Effector memory CD8-positive, alpha-beta T cell (primary cell): ENCODE measurements at regions not wholly inside any gene's neighbourhood (a gene's known extent, or its start where the extent isn't known, plus 50 kb on each side); places are given as distances from the start of the nearest gene placed in this dataset.

Experiments used
- ATAC-seq: fragments of 150-1000 bp; cut with Tn5 transposase; replicated peaks from 2 replicates; pipeline ENCODE4 v1.10.0; 2021; ENCODE audit warnings: mild to moderate bottlenecking, moderate library complexity
- DNase-seq, 3 experiments: peaks; one replicate each; pipeline ENCODE4 v3.0.0; 2021
- H3K27ac Mint-ChIP-seq, 2 donors: one replicate each; pipeline ENCODE4 v1.8.0; 2022; ENCODE audit warnings: mild to moderate bottlenecking in 2 of 2, mixed read lengths in 2 of 2, moderate library complexity in 2 of 2
- H3K27me3 Mint-ChIP-seq, 2 donors: one replicate each; pipeline ENCODE4 v1.8.0; 2022; ENCODE audit warnings: mixed read lengths in 2 of 2
- H3K36me3 Mint-ChIP-seq: one replicate; pipeline ENCODE4 v1.8.0; 2022; ENCODE audit warnings: mild to moderate bottlenecking, moderate library complexity, mixed read lengths; ENCODE audit not compliant: insufficient read depth
- H3K4me1 Mint-ChIP-seq, 2 donors: one replicate each; pipeline ENCODE4 v1.8.0; 2022; ENCODE audit warnings: low read depth in 2 of 2, mixed read lengths in 2 of 2
- H3K4me3 Mint-ChIP-seq, 2 donors: one replicate each; pipeline ENCODE4 v1.8.0; 2022; ENCODE audit warnings: mild to moderate bottlenecking in 2 of 2, mixed read lengths in 2 of 2, moderate library complexity in 2 of 2
- H3K9me3 Mint-ChIP-seq, 2 donors: one replicate each; pipeline ENCODE4 v1.8.0; 2022; ENCODE audit warnings: mixed read lengths in 2 of 2

DNA sequence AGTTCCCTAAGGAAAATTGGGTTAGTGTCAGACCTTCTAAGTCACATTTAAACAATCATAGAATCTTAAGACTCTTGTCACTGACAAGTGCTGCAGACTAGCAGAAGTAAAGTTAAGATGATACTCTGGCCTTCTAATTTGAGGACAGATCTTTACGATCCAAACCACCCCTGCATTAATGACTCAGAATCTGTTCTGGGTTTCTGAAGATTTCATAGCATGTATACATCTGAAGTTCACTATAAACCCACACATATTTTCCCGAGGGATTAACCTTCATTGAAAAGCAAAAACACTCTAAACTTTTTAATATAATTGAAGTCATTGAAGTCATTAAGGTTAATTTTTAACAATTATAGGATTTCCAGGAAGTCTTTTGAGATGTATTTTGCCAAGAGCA lies 674.3 kb downstream of the IQCM start:
- H3K27me3 Mint-ChIP-seq, result no peaks in the 10 kb centered on the region
- no peak overlapping the region for H3K27ac Mint-ChIP-seq
- no peak overlapping the region for H3K4me3 Mint-ChIP-seq
- DNase-seq, result no peak
- H3K9me3 Mint-ChIP-seq, result peaks cover 8 to 15% of the 10 kb centered on the region in 2 donors
- H3K36me3 Mint-ChIP-seq, result no peaks in the 10 kb centered on the region
- no peak for ATAC-seq
- H3K4me1 Mint-ChIP-seq, result no peaks in the 10 kb centered on the region

DNA sequence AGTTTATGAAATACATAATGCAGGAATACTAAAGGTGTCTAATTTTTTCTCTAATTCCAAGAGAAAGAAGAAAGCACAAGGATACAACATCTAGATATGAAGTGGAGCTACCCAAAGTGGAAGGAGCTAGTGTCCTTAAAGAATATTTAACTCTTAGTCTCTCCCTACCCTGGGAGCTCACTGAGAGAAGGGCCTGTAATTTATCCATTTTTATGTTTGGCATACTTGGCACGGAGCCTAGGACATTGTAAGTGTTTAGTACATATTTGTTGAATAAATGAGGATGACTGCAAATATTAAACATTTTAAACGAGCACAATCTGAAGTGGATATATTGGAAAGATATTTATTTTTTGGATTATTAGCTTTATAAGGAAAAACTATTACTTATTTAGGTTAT lies 674.8 kb downstream of the IQCM start:
- Mint-ChIP-seq H3K9me3 (peaks cover 8 to 15% of the 10 kb centered on the region in 2 donors), H3K27me3 (no peaks in the 10 kb centered on the region), H3K4me3 (no peak overlapping the region), H3K36me3 (no peaks in the 10 kb centered on the region), H3K27ac (no peak overlapping the region), H3K4me1 (no peaks in the 10 kb centered on the region)
- DNase-seq (no peak), ATAC-seq (no peak)

DNA sequence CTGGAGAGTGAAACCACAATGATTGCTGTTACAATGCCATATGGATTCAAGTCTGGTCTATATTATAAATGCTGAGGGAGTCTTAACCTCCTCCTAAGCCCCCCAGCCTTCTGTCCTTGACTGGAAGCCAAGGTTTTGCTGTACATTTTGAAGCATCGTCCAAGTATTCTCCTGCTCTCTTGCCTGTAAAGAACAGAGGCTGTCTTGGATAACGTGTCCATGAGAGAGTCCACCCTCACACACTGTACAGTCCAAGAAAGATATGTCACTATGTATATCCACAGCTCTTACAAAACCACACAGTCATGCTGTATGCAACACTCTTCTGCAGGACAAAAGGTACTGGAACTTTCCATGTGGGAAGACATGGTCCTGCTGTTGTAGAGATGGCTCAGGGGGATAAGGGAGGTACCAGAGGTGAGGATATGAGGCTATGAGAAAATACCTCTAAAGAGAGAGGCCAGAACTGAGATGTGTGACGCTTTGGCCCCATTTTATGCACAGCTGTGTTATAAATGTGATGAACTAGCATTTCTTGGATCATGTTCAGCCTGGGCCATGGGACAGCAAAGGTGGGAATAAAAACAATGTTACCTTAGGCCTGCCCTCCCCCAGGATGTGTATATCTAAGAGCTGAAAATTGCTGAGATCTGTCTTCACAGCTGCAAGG lies 678.6 kb downstream of the IQCM start:
- H3K4me1 Mint-ChIP-seq, result no peaks in the 10 kb centered on the region
- ATAC-seq (no peak), DNase-seq (no peak)
- no peak overlapping the region for H3K4me3 Mint-ChIP-seq
- peaks cover 0 to 2% of the 10 kb centered on the region in 2 donors for H3K9me3 Mint-ChIP-seq
- H3K27me3 Mint-ChIP-seq, result no peaks in the 10 kb centered on the region
- H3K36me3 Mint-ChIP-seq, result no peaks in the 10 kb centered on the region
- H3K27ac Mint-ChIP-seq, result no peak overlapping the region

DNA sequence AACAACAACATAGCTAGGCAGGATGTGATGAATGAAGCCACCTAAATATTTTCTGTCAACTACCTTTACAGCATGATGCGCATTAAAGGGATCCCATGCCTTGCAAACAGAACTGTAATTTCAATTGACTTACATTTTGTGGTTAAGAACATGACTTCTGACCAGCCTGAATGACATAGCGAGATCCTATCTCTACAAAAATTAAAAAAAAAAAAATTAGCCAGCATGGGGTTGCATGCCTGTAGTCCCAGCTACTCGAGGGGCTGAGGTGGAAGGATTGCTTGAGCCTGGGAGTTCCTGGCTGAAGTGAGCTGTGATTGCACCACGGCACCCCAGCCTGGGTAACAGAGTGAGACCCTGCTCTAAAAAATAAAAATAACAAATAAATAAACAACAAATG lies 680.6 kb downstream of the IQCM start:
- DNase-seq (no peak), ATAC-seq (no peak)
- Mint-ChIP-seq H3K27me3 (no peaks in the 10 kb centered on the region), H3K4me3 (no peak overlapping the region), H3K4me1 (no peaks in the 10 kb centered on the region), H3K27ac (no peak overlapping the region), H3K9me3 (peaks cover 0 to 2% of the 10 kb centered on the region in 2 donors), H3K36me3 (no peaks in the 10 kb centered on the region)

DNA sequence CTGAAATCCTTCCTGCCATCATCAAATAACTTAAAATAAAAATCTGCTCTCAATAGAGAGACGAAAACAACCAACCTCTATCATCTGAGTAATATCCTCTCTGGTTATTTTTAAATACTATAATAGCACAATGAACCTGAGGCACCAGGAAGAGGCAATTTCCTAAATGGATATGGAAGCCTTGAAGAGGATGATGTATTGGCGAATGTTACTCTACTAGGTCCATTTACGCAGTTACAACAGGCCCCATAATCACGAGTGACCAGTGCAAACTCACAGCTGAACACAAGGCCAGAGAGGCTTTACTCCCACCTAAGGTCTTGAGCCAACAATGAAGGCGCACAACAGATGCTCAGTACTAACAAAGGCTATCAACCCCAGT lies 678.8 kb upstream of the NR3C2 start:
- no peak overlapping the region for H3K27ac Mint-ChIP-seq
- no peak for ATAC-seq
- no peak overlapping the region for H3K4me3 Mint-ChIP-seq
- DNase-seq, result no peak
- H3K4me1 Mint-ChIP-seq, result no peaks in the 10 kb centered on the region
- no peaks in the 10 kb centered on the region for H3K27me3 Mint-ChIP-seq
- peaks cover 0 to 2% of the 10 kb centered on the region in 2 donors for H3K9me3 Mint-ChIP-seq
- no peaks in the 10 kb centered on the region for H3K36me3 Mint-ChIP-seq

DNA sequence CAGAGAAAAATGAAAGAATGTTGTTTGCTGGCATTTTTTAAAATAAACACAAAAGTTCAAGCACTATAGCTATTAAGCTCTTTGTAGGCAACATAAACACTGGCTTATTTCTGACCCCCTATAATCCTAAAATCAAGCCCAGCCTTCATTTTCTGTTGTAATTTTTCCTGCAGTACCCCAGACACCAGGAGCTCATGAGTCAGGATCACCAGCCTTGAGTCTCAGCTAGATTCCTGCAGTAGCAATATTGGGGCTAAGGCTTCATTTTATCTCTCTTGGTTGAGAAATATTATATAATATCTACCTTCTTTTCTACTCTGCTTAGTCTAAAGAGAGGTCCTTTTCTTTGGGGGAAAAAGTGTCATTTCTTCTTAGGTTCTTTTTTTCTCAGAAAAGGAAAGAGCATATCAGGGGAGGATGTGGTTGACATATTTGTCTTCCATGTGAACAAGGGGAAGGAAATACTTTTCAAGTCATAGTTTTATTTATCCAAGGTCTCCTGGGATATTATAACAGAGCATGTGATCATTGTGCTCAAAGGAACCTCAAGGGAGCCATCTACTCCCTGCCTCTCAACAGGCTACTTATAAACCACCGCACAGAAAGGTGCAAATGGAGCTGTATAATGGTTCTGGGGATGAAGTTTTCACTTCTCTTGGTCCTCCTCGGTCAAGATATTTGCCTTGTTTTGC lies 678.3 kb upstream of the NR3C2 start:
- no peak for ATAC-seq
- Mint-ChIP-seq H3K9me3 (peaks cover 0 to 2% of the 10 kb centered on the region in 2 donors), H3K27me3 (no peaks in the 10 kb centered on the region), H3K36me3 (no peaks in the 10 kb centered on the region), H3K4me3 (no peak overlapping the region), H3K4me1 (no peaks in the 10 kb centered on the region), H3K27ac (no peak overlapping the region)
- DNase-seq, result no peak

DNA sequence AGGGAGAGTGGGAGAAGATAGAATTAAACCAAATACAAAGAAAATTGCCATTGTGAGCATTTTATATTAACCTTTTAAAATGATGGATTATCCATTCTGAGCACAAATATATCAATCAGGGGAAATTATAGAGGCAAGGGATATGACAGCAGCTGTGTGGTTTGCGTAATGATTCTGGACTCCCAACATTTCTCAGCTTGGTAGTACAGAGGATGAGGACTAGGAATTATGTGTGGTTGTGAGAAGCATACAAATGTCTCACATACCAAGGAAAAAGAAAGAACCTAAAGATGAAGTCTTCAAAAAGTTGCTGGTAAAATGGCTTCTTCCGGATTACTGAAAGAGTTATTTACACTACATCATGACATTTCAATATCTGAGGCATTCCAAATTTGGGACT lies 674.6 kb upstream of the NR3C2 start:
- Mint-ChIP-seq H3K36me3 (no peaks in the 10 kb centered on the region), H3K9me3 (peaks cover 0 to 2% of the 10 kb centered on the region in 2 donors), H3K27ac (no peak overlapping the region), H3K27me3 (no peaks in the 10 kb centered on the region), H3K4me1 (no peaks in the 10 kb centered on the region), H3K4me3 (no peak overlapping the region)
- no peak for ATAC-seq
- no peak for DNase-seq

DNA sequence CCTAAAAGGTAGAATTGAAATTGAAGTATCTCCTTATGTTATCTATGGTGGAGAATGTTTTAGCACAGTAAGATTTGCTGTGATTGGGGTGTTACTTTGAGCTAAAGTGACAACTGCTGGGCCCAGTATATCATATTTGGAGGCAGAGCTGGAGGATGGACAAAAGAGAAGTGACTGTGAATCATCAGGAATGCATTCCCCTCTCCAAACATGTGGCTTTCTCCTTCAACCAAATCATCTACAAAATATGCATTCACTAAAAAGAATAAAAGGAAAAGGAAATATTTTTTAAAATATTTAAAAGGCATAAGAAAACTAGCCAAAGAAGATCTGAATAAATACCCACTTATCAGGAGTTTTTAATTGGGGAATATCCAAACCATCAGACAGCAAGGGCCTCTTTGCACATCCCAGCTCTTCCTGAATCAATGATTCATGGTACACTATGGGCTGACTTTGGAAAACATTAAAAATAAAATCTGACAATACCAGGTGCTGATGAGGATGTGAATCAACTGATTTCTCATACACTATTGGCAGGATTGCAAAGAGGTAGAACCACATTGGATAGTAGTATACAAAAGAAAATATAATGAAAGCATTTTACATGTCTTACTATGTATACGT lies 671.7 kb upstream of the NR3C2 start:
- DNase-seq (no peak), ATAC-seq (no peak)
- H3K36me3 Mint-ChIP-seq, result no peaks in the 10 kb centered on the region
- no peaks in the 10 kb centered on the region for H3K4me1 Mint-ChIP-seq
- no peak overlapping the region for H3K27ac Mint-ChIP-seq
- H3K27me3 Mint-ChIP-seq, result no peaks in the 10 kb centered on the region
- H3K9me3 Mint-ChIP-seq, result peaks cover 0 to 2% of the 10 kb centered on the region in 2 donors
- H3K4me3 Mint-ChIP-seq, result no peak overlapping the region

DNA sequence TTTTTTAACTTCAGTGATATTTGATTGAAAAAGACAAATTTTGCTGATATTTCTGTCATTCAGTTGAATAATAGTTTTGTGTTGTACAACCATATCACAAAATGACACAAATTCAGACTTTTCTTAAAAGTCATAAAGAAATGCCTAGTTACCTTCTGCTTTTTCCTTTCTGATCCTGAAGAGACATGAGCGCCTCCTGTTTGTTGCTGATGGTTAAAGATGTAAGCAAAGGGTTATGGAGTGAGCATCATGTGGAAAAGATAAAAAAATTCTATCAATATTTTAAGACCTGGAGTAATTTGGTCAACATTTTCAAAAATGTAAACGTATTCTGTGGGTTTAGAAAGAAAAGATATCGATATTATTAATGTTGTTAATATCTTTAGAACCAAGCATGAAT lies 669.9 kb upstream of the NR3C2 start:
- ATAC-seq, result no peak
- H3K9me3 Mint-ChIP-seq, result peaks cover 0 to 2% of the 10 kb centered on the region in 2 donors
- H3K27me3 Mint-ChIP-seq, result no peaks in the 10 kb centered on the region
- H3K36me3 Mint-ChIP-seq, result no peaks in the 10 kb centered on the region
- H3K4me3 Mint-ChIP-seq, result no peak overlapping the region
- no peak for DNase-seq
- no peak overlapping the region for H3K27ac Mint-ChIP-seq
- no peaks in the 10 kb centered on the region for H3K4me1 Mint-ChIP-seq

DNA sequence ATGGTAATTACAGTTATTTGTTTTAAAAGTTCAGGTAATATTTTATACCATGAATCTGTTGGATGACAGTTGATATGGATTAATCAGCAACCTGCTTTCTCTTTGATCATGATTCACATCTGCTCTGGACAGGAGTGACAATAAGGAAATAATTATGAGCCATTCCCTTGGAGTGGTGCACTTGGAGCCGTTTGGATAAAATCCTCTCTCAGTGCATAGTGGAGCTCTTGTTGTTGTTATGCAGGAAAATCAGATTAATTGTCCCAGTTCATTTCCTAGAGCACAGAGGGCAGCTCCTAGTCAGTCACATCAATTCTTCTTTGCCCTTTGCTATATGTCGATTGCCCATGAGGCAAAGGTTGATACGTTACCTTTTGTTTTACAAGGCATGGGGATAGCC lies 668.3 kb upstream of the NR3C2 start:
- Mint-ChIP-seq H3K9me3 (peaks cover 0 to 2% of the 10 kb centered on the region in 2 donors), H3K27me3 (no peaks in the 10 kb centered on the region), H3K4me1 (no peaks in the 10 kb centered on the region), H3K36me3 (no peaks in the 10 kb centered on the region), H3K4me3 (no peak overlapping the region), H3K27ac (no peak overlapping the region)
- DNase-seq, result no peak
- no peak for ATAC-seq

DNA sequence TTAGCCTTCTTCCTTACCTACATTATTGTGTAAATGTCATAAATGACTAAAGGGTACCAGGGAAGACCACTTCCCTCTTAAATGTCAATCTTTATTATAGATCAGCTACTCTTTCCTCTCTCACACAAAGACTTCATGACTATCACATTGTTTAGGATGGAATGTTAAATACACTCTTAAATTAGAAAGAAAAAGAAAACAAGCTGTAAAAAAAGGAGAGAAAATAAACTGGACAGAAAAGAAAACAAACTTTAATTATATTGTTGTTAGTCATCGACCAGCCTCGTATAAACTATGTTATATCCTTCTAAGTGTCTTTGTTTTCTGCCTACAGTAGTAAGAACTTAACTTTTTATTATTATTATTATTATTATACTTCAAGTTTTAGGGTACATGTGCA lies 666.4 kb upstream of the NR3C2 start:
- H3K27me3 Mint-ChIP-seq, result no peaks in the 10 kb centered on the region
- H3K4me1 Mint-ChIP-seq, result no peaks in the 10 kb centered on the region
- no peak for DNase-seq
- peaks cover 0 to 2% of the 10 kb centered on the region in 2 donors for H3K9me3 Mint-ChIP-seq
- no peak for ATAC-seq
- no peak overlapping the region for H3K4me3 Mint-ChIP-seq
- H3K27ac Mint-ChIP-seq, result no peak overlapping the region
- H3K36me3 Mint-ChIP-seq, result no peaks in the 10 kb centered on the region

DNA sequence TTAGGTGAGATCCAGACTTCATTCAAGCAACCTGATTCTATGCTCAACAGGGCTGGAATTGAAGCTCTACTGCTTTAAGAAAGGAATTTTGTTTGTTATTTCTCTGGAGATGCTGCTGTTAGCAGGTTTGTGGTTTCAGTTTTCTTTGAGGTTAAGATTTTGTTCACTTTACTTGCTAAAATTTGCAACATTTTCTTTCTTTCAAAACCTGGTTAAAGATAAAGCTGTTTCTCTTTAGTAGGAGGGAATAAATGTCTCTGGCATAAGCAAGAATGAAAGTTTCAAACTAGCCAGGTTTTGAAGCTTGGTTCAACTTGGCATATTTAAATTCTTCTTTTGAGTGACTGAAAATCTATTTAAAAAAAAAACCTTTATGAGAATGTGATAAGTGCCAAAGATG lies 660.6 kb upstream of the NR3C2 start:
- no peak for DNase-seq
- H3K4me3 Mint-ChIP-seq, result no peak overlapping the region
- H3K4me1 Mint-ChIP-seq, result no peaks in the 10 kb centered on the region
- H3K27me3 Mint-ChIP-seq, result no peaks in the 10 kb centered on the region
- H3K27ac Mint-ChIP-seq, result no peak overlapping the region
- H3K9me3 Mint-ChIP-seq, result peaks cover 0 to 8% of the 10 kb centered on the region in 2 donors
- no peaks in the 10 kb centered on the region for H3K36me3 Mint-ChIP-seq
- ATAC-seq, result no peak

DNA sequence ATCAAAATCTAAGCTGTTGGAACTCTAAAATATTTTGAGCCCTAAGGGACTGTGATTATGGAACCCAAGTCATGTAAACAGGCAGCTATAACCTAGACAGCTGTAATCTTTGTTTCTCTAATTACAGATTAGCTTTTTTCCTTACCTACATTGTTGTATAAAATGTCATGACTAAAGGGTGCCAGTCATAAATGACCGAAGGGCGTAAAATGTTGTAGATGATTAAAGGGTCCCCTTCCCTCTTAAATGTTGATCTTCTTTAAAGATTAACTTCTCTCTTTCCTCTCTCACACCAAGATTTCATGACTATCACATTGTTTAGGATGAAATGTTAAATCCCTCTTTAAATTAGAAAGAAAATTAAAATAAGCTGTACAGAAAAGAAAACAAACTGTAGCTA lies 659.4 kb upstream of the NR3C2 start:
- Mint-ChIP-seq H3K4me1 (no peaks in the 10 kb centered on the region), H3K27ac (no peak overlapping the region), H3K27me3 (no peaks in the 10 kb centered on the region), H3K9me3 (peaks cover 0 to 8% of the 10 kb centered on the region in 2 donors), H3K4me3 (no peak overlapping the region), H3K36me3 (no peaks in the 10 kb centered on the region)
- DNase-seq (no peak), ATAC-seq (no peak)

DNA sequence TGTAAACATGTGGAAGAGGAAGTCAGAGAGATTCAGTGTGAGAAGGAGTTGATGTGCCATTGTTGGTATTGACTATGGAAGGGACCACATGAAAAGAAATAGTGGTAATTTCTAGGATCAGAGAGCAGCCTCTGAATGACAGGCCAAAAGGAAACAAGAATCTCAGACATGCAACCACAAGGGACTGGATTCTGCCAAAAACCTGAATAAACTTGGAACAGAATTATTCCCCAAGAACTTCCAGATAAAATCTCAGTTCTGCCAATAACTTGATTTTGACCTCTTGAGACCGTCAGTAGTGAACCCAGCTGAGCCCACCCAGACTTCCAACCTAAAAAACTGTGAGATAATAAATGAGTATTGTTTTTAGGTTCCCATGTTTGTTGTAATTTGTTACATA lies 653.6 kb upstream of the NR3C2 start:
- ATAC-seq, result no peak
- Mint-ChIP-seq H3K27ac (no peak overlapping the region), H3K9me3 (peaks cover 5 to 8% of the 10 kb centered on the region in 2 donors), H3K36me3 (no peaks in the 10 kb centered on the region), H3K4me3 (no peak overlapping the region), H3K4me1 (no peaks in the 10 kb centered on the region), H3K27me3 (no peaks in the 10 kb centered on the region)
- no peak for DNase-seq
